Memory B cell (primary cell): ENCODE measurements at regions not wholly inside any gene's neighbourhood (a gene's known extent, or its start where the extent isn't known, plus 50 kb on each side); places are given as distances from the start of the nearest gene placed in this dataset.
"Not testable (repeated sequence)": the region's sequence is repeated elsewhere in the genome, so short reads cannot be mapped to it uniquely, and the experiment has no call there.

ENCODE experiments used
- ATAC-seq: fragments of 150-1000 bp; cut with Tn5 transposase; 2 replicates; pipeline ENCODE4 v1.10.0; 2021; ENCODE audit warnings: low read depth, mild to moderate bottlenecking, moderate library complexity
- DNase-seq, 2 donors: peaks; one replicate each; pipeline ENCODE4 v3.0.0; 2022; ENCODE audit warnings: low spot score in 2 of 2
- H3K27ac Mint-ChIP-seq: one replicate; pipeline ENCODE4 v1.8.0; 2022; ENCODE audit warnings: mild to moderate bottlenecking, moderate library complexity, mixed read lengths
- H3K27me3 Mint-ChIP-seq: one replicate; pipeline ENCODE4 v1.8.0; 2022; ENCODE audit warnings: mixed read lengths
- H3K36me3 Mint-ChIP-seq: one replicate; pipeline ENCODE4 v1.8.0; 2022; ENCODE audit warnings: mild to moderate bottlenecking, mixed read lengths
- H3K4me1 Mint-ChIP-seq: one replicate; pipeline ENCODE4 v1.8.0; 2022; ENCODE audit warnings: mixed read lengths
- H3K4me3 Mint-ChIP-seq: one replicate; pipeline ENCODE4 v1.8.0; 2022; ENCODE audit warnings: mild to moderate bottlenecking, moderate library complexity, mixed read lengths
- H3K9me3 Mint-ChIP-seq: one replicate; pipeline ENCODE4 v1.8.0; 2022; ENCODE audit warnings: mixed read lengths

GRCh38 chr2:16034151-16034974 is 94.0 kb downstream of the MYCN start:
- Mint-ChIP-seq H3K4me1 (no peaks in the 10 kb centered on the region), H3K4me3 (no peak overlapping the region), H3K27ac (no peak overlapping the region), H3K36me3 (no peaks in the 10 kb centered on the region), H3K27me3 (no peaks in the 10 kb centered on the region), H3K9me3 (peaks cover under 1% of the 10 kb centered on the region)
- ATAC-seq, result no peak
- DNase-seq, result no peak

DNA sequence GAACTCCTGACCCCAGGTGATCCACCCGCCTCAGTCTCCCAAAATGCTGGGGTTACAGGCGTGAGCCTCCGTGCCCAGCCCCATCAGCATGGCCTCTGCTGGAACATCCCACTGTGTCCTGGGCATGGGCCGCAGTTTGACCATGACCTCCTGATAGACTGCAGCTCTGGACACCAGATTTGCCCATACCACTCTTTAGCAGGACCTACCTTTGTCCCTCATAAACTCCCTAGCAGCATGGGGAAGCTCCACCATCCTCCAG is 92.6 kb downstream of the MYCN start:
- Mint-ChIP-seq H3K4me1 (no peaks in the 10 kb centered on the region), H3K4me3 (no peak overlapping the region), H3K27ac (no peak overlapping the region), H3K27me3 (no peaks in the 10 kb centered on the region), H3K9me3 (no peaks in the 10 kb centered on the region), H3K36me3 (no peaks in the 10 kb centered on the region)
- no peak for DNase-seq
- no peak for ATAC-seq

DNA sequence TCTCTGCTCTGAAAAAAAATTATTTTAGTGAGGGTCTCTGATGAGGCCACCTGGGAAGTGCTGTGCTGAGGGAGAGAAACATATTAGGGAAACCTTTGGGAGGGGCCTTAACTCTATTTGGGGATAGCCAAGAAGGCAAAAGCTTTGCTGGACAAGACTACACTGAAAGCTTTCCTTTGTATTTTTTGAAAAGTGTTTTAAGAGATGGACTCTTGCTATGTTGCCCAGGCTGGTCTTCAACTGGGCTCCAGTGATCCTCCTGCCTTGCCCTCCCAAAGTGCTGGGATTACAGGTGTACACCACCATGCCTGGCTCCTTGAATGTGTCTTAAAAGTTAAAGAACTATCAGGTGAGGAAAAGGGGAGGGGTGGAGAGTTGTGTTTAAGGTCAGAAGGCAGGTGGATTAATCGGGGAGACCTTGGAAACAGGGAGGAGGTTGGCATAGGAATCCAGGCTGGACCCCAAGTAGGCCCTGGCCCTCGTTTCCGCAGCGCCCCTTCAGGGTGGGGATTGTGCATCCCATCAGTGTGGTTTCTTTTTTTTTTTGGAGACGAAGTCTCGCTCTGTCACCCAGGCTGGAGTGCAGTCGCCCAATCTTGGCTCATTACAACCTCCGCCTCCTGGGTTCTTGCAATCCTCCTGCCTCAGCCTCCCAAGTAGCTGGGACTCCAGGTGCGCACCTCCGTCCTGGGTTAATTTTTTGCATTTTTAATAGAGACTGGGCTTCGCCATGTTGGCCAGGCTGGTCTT is 92.1 kb downstream of the MYCN start:
- no peaks in the 10 kb centered on the region for H3K9me3 Mint-ChIP-seq
- H3K36me3 Mint-ChIP-seq, result no peaks in the 10 kb centered on the region
- DNase-seq (no peak), ATAC-seq (no peak)
- no peak overlapping the region for H3K4me3 Mint-ChIP-seq
- H3K4me1 Mint-ChIP-seq, result no peaks in the 10 kb centered on the region
- H3K27ac Mint-ChIP-seq, result no peak overlapping the region
- H3K27me3 Mint-ChIP-seq, result no peaks in the 10 kb centered on the region

DNA sequence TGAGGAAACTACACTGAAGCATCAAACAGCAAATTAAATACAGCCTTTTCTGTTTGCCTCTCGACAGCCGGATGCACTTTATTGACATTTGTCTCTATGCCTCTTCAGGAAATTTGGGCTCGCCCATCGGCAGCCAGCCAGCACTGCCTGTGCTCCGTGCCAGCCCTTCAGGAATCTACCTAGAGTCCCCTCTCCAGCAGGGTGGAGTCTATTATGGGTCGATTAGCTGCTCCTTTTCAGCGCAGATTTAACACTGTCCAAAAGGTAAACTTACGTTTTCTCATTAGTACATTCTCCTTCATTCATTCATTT is 91.5 kb downstream of the MYCN start:
- Mint-ChIP-seq H3K27me3 (no peaks in the 10 kb centered on the region), H3K36me3 (no peaks in the 10 kb centered on the region), H3K4me3 (no peak overlapping the region), H3K9me3 (no peaks in the 10 kb centered on the region), H3K27ac (no peak overlapping the region), H3K4me1 (no peaks in the 10 kb centered on the region)
- DNase-seq, result no peak
- no peak for ATAC-seq

DNA sequence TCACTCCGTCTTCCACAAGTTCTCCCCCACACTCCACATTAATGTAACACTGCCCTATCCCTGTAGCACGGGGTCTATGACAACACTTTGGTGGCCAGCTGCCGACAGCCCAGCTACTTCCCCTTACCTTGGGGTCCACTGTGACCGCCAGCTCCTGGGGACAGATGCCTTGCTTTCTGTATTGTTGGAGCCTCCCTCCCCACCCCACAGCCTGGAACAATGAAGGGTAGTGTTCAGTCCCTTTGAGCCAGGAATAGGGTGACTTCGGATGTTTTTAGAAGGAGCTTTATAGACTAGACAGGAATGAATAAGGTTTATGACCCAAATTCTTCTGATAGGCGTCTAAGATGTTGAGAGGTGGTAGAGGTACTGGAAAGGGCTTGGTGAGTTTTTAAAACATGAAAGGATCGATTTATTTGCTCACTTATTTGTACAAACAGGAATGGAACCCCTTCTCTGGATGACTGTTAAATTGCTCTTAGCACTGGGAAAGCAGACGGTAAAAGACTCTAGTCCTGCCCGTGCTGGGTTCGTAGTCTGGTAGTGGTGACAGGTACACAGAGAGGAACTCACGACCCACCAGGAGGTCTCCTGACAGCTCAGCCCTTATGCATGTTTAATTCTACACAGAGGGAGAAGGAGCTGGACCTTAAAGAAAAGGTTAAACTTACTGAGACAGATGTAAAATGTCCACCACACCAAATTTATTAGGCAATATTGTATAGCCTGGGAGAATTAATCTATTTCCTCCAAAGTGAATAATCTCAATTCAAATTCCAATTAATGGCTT is 90.9 kb downstream of the MYCN start:
- H3K27me3 Mint-ChIP-seq, result no peaks in the 10 kb centered on the region
- ATAC-seq, result no peak
- H3K4me1 Mint-ChIP-seq, result no peaks in the 10 kb centered on the region
- no peak overlapping the region for H3K4me3 Mint-ChIP-seq
- no peak for DNase-seq
- no peaks in the 10 kb centered on the region for H3K36me3 Mint-ChIP-seq
- H3K27ac Mint-ChIP-seq, result no peak overlapping the region
- no peaks in the 10 kb centered on the region for H3K9me3 Mint-ChIP-seq

- DNase-seq (no peak), ATAC-seq (no peak)
- H3K36me3 Mint-ChIP-seq, result no peaks in the 10 kb centered on the region
- no peaks in the 10 kb centered on the region for H3K4me1 Mint-ChIP-seq
- H3K4me3 Mint-ChIP-seq, result no peak overlapping the region
- no peaks in the 10 kb centered on the region for H3K9me3 Mint-ChIP-seq
- H3K27ac Mint-ChIP-seq, result no peak overlapping the region
- no peaks in the 10 kb centered on the region for H3K27me3 Mint-ChIP-seq
Measured at GRCh38 chr2:16030206-16031057, 90.1 kb downstream of the MYCN start.

- no peaks in the 10 kb centered on the region for H3K27me3 Mint-ChIP-seq
- no peaks in the 10 kb centered on the region for H3K36me3 Mint-ChIP-seq
- no peak overlapping the region for H3K4me3 Mint-ChIP-seq
- H3K27ac Mint-ChIP-seq, result no peak overlapping the region
- H3K9me3 Mint-ChIP-seq, result no peaks in the 10 kb centered on the region
- no peak for DNase-seq
- ATAC-seq, result no peak
- no peaks in the 10 kb centered on the region for H3K4me1 Mint-ChIP-seq
Measured at GRCh38 chr2:16028644-16029043, 88.3 kb downstream of the MYCN start.

DNA sequence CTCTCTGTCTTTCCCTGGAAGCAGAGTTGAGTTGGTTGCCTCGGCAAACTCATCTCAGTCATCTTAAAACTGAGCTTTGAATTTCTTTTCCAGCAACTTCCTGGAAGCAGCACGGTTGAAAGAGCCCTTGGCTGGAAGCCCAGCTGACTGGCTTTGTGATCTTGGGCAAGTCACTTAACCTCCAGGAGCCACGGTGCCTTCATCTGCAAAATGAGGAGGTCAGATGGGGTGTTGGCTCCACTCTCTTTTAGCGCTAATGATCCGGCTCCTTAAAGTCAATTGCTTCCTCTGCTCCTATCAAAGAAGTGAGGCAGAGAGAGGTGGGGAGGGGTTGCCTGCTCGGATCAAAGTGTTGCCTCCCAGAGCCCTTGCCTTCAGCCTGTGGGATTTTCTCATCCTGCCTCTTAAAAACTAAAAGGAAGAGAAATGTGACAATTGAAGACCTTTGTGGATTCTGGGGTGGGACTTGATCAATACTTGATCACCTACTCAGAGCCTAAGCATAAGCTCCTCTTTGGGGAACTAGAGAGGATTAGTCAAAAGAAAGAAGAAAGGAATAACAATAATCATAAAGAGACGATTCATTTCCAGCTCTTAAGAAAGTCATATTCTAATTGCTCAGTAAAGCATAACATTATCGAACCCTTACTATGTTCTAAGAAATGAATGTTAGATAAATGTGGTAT is 86.6 kb downstream of the MYCN start:
- no peak overlapping the region for H3K4me3 Mint-ChIP-seq
- H3K4me1 Mint-ChIP-seq, result no peaks in the 10 kb centered on the region
- H3K36me3 Mint-ChIP-seq, result no peaks in the 10 kb centered on the region
- H3K27ac Mint-ChIP-seq, result no peak overlapping the region
- H3K9me3 Mint-ChIP-seq, result no peaks in the 10 kb centered on the region
- ATAC-seq (no peak), DNase-seq (no peak)
- no peaks in the 10 kb centered on the region for H3K27me3 Mint-ChIP-seq

DNA sequence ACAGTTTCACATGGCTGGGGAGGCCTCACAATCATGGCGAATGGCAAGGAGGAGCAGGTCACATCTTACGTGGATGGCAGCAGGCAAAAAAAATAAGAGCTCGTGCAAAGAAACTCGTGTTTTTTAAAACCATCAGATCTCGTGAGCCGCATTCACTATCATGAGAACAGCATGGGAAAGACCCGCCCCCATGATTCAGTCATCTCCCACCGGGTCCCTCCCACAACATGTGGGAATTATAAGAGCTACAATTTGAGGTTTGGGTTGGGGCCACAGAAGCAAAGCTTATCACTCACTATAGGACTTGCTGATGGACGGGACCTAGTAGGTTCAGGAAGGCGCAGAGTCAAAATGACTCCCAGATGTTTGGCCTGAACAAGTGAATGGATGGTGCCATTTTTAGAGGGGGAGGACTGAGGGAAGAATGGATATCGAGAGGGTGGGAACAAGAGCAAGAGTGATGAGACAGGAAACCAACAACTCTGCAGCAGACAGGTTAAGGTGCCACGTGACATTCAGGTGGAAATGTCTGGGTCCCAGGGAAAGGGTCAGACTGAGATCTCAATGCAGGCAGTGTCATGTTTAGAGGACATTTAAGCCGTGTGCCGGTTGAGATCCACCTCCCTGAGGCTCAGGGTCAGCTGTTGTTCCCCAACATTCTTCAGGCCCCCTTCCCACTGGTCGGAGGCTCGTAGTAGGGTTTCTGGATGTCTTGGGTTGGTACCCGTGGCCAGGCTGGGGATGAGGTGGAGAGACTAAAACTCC is 85.7 kb downstream of the MYCN start:
- Mint-ChIP-seq H3K4me3 (no peak overlapping the region), H3K36me3 (no peaks in the 10 kb centered on the region), H3K27me3 (no peaks in the 10 kb centered on the region), H3K9me3 (no peaks in the 10 kb centered on the region), H3K4me1 (no peaks in the 10 kb centered on the region), H3K27ac (no peak overlapping the region)
- no peak for ATAC-seq
- DNase-seq, result no peak

GRCh38 chr2:16025211-16025875 is 85.0 kb downstream of the MYCN start:
- no peak overlapping the region for H3K27ac Mint-ChIP-seq
- H3K27me3 Mint-ChIP-seq, result no peaks in the 10 kb centered on the region
- no peak overlapping the region for H3K4me3 Mint-ChIP-seq
- H3K36me3 Mint-ChIP-seq, result no peaks in the 10 kb centered on the region
- DNase-seq, result no peak
- no peaks in the 10 kb centered on the region for H3K9me3 Mint-ChIP-seq
- ATAC-seq, result no peak
- H3K4me1 Mint-ChIP-seq, result no peaks in the 10 kb centered on the region

DNA sequence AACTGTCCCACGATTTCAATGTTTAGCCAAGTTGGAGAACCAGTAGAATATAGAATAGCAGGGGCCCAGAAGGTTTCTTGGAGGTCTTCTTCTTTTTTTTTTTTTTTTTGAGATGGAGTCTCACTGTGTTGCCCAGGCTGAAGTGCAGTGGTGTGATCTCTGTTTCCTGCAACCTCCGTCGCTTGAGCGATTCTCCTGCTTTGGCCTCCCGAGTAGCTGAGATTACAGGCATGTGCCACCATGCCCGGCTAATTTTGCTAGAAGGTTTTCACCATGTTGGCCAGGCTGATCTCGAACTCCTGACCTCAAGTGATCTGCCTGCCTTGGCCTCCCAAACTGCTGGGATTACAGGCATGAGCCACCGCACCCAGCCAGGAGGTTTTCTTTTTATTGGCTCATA is 84.3 kb downstream of the MYCN start:
- not testable (repeated sequence) for ATAC-seq, DNase-seq, H3K4me1 Mint-ChIP-seq, H3K4me3 Mint-ChIP-seq, H3K27me3 Mint-ChIP-seq, H3K27ac Mint-ChIP-seq, H3K9me3 Mint-ChIP-seq, H3K36me3 Mint-ChIP-seq

DNA sequence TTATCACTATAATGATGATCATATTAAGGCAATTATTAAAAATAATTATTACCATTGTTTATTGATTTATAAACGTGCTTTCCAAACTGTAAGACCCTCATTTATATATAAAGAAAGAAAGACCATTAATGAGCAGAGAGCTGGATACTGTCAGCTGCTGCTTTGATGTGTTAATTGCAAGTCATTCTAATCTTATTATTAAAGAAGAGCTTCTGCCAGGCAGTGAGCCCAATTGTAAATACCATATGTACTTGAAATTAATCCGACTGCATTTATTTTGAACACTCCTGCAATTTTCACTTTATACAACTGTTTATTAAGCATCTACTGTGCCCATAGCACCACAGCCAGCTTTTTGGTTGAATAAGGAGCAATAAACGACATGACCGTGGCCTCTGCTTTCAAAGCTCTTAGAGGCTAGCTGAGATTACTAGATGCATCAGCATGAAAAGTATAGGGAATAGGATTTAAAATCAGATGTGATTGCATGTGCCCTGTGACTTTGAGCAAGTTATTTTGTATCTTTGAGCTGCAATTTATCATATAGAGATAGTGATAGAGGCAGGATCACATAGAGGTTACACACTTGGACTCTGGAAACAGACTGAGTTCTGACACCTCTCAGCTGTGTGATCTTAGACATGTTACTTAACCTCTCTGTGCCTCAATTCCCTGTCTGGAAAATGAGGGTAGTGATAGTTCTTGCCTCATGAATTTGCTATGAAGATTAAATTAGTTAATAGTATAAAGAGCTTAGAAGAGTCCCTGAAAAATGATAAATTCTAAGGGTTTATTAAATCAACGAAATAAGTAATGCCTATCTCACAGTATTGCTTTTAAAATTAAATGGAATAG is 83.4 kb downstream of the MYCN start:
- Mint-ChIP-seq H3K27me3 (no peaks in the 10 kb centered on the region), H3K27ac (no peak overlapping the region), H3K9me3 (no peaks in the 10 kb centered on the region), H3K36me3 (no peaks in the 10 kb centered on the region), H3K4me3 (no peak overlapping the region), H3K4me1 (no peaks in the 10 kb centered on the region)
- ATAC-seq (no peak), DNase-seq (no peak)
